Neuronal stem cell (in vitro differentiated cells): ENCODE measurements at regions not wholly inside any gene's neighbourhood (a gene's known extent, or its start where the extent isn't known, plus 50 kb on each side); places are given as distances from the start of the nearest gene placed in this dataset.

Experiments used
- DNase-seq: peaks from one replicate; pipeline ENCODE4 v3.0.0-alpha.2; 2013; ENCODE audit warnings: low spot score
- H2AFZ ChIP-seq: one replicate; pipeline ENCODE4 v1.6.1; 2013; ENCODE audit warnings: mild to moderate bottlenecking, low read length, inconsistent platforms
- H2AK5ac ChIP-seq: 2 replicates; pipeline ENCODE4 v1.6.1; 2013; ENCODE audit warnings: low read depth, mild to moderate bottlenecking, inconsistent platforms, low read length, moderate library complexity, mixed read lengths
- H2BK120ac ChIP-seq: 2 replicates; pipeline ENCODE4 v1.6.1; 2013; ENCODE audit warnings: low read depth, mild to moderate bottlenecking, inconsistent platforms, low read length, moderate library complexity, mixed read lengths
- H2BK12ac ChIP-seq: one replicate; pipeline ENCODE4 v1.6.1; 2013; ENCODE audit warnings: low read length, inconsistent platforms
- H2BK15ac ChIP-seq: 2 replicates; pipeline ENCODE4 v1.6.1; 2013; ENCODE audit warnings: mild to moderate bottlenecking, low read length, inconsistent platforms, mixed read lengths
- H2BK5ac ChIP-seq: one replicate; pipeline ENCODE4 v1.6.1; 2013; ENCODE audit warnings: inconsistent platforms, mild to moderate bottlenecking, low read length, moderate library complexity
- H3K14ac ChIP-seq: one replicate; pipeline ENCODE4 v1.6.1; 2013; ENCODE audit warnings: low read length, inconsistent platforms
- H3K18ac ChIP-seq: 2 replicates; pipeline ENCODE4 v1.6.1; 2013; ENCODE audit warnings: low read length, inconsistent platforms
- H3K23ac ChIP-seq: 2 replicates; pipeline ENCODE4 v1.6.1; 2013; ENCODE audit warnings: low read depth, mild to moderate bottlenecking, mixed read lengths, low read length, inconsistent platforms; ENCODE audit not compliant: poor library complexity
- H3K27ac ChIP-seq: replicated peaks from 3 replicates; pipeline ENCODE4 v1.5.1; 2013; ENCODE audit warnings: low read length, inconsistent platforms
- H3K27me3 ChIP-seq, 3 experiments: 2 replicates each; pipeline ENCODE4 v1.6.1; 2013; ENCODE audit warnings: low read length in 3 of 3, mild to moderate bottlenecking in 2 of 3, inconsistent platforms in 1 of 3, low read depth in 1 of 3, mixed read lengths in 1 of 3, moderate library complexity in 1 of 3; ENCODE audit not compliant: control insufficient read depth in 3 of 3, insufficient read depth in 3 of 3
- H3K36me3 ChIP-seq, 2 donors: replicated peaks in 1 of 2; 2 replicates each; pipeline ENCODE4 v1.6.1; 2013; ENCODE audit warnings: low read length in 2 of 2; ENCODE audit not compliant: control insufficient read depth in 2 of 2, insufficient read depth in 2 of 2
- H3K4ac ChIP-seq: 2 replicates; pipeline ENCODE4 v1.6.1; 2013; ENCODE audit warnings: inconsistent platforms, mild to moderate bottlenecking, low read length, moderate library complexity
- H3K4me1 ChIP-seq, 2 donors: 1 replicate in 1 of 2; 2 replicates in 1 of 2; pipeline ENCODE4 v1.6.1; 2013; ENCODE audit warnings: low read length in 2 of 2, low read depth in 1 of 2; ENCODE audit not compliant: control insufficient read depth in 2 of 2, insufficient read depth in 1 of 2
- H3K4me2 ChIP-seq: one replicate; pipeline ENCODE4 v1.6.1; 2013; ENCODE audit warnings: mild to moderate bottlenecking, low read length, inconsistent platforms; ENCODE audit not compliant: insufficient read depth, poor library complexity, severe bottlenecking
- H3K4me3 ChIP-seq, 2 donors: 2 replicates each; pipeline ENCODE4 v1.5.1; 2013; ENCODE audit warnings: low read length in 2 of 2, mild to moderate bottlenecking in 2 of 2, inconsistent platforms in 1 of 2, moderate library complexity in 1 of 2
- H3K79me1 ChIP-seq: one replicate; pipeline ENCODE4 v1.6.1; 2013; ENCODE audit warnings: low read depth, mild to moderate bottlenecking, inconsistent platforms, low read length, moderate library complexity
- H3K9ac ChIP-seq: one replicate; pipeline ENCODE4 v1.6.1; 2013; ENCODE audit warnings: mild to moderate bottlenecking, low read depth, low read length, inconsistent platforms; ENCODE audit not compliant: poor library complexity
- H3K9me3 ChIP-seq, 2 donors: replicated peaks in 1 of 2; 2 replicates each; pipeline versions ENCODE3 to v1.6.1; 2013; ENCODE audit warnings: low read length in 2 of 2, mild to moderate bottlenecking in 2 of 2, inconsistent platforms in 1 of 2, low read depth in 1 of 2, mixed read lengths in 1 of 2, moderate library complexity in 1 of 2; ENCODE audit not compliant: control insufficient read depth in 2 of 2, insufficient read depth in 1 of 2
- H4K8ac ChIP-seq: one replicate; pipeline ENCODE4 v1.6.1; 2013; ENCODE audit warnings: low read depth, mild to moderate bottlenecking, inconsistent platforms, low read length, moderate library complexity
- H4K91ac ChIP-seq: one replicate; pipeline ENCODE4 v1.6.1; 2013; ENCODE audit warnings: low read length, low read depth, mild to moderate bottlenecking, inconsistent platforms; ENCODE audit not compliant: poor library complexity
- WGBS, 2 donors: extraction: QIAGEN DNeasy Blood & Tissue Kit; methylation state at CpG; one replicate each; pipeline ENCODE4 v1.1.7; 2013; ENCODE audit warnings: missing lambda C conversion rate in 2 of 2, mixed read lengths in 1 of 2; ENCODE audit not compliant: insufficient read length in 2 of 2, insufficient replicate concordance in 1 of 2; ENCODE audit errors: extremely low coverage in 2 of 2; 5-methylcytosine and 5-hydroxymethylcytosine counted together

- H3K14ac ChIP-seq: no peak overlapping the region
- peaks cover 0 to 2% of the 10 kb centered on the region in 2 donors for H3K9me3 ChIP-seq
- no peak overlapping the region for H4K8ac ChIP-seq
- no peak overlapping the region for H2BK5ac ChIP-seq
- no peak overlapping the region for H3K4me2 ChIP-seq
- no peaks in the 10 kb centered on the region for H3K79me1 ChIP-seq
- H2BK15ac ChIP-seq: no peak overlapping the region
- peaks cover 0 to 9% of the 10 kb centered on the region in 2 donors for H3K4me1 ChIP-seq
- WGBS, 2 donors: no CpG with 5 or more reads among the region's 8 CpGs
- DNase-seq: no peak
- no peak overlapping the region for H3K18ac ChIP-seq
- H2AFZ ChIP-seq: no peak overlapping the region
- no peak overlapping the region for H4K91ac ChIP-seq
- no peaks in the 10 kb centered on the region for H3K36me3 ChIP-seq
- H2BK12ac ChIP-seq: no peak overlapping the region
- H3K4ac ChIP-seq: no peak overlapping the region
- H3K23ac ChIP-seq: no peak overlapping the region
- no peak overlapping the region for H2BK120ac ChIP-seq
- no peaks in the 10 kb centered on the region for H3K27me3 ChIP-seq
- no peak overlapping the region for H3K9ac ChIP-seq
- H3K4me3 ChIP-seq: no peak overlapping the region
- no peak overlapping the region for H2AK5ac ChIP-seq
- H3K27ac ChIP-seq: no peak overlapping the region
Measured at GRCh38 chr17:5687646-5688045, 103.3 kb upstream of the NLRP1 start.

GRCh38 chr17:5693821-5694220 lies 109.5 kb upstream of the NLRP1 start:
- H2BK120ac ChIP-seq: no peak overlapping the region
- no peaks in the 10 kb centered on the region for H3K27me3 ChIP-seq

GRCh38 chr17:5694551-5694950 lies 110.2 kb upstream of the NLRP1 start:
- Histone ChIP-seq H3K4ac (no peak overlapping the region), H3K23ac (no peak overlapping the region), H3K4me1 (peaks cover 0 to 2% of the 10 kb centered on the region in 2 donors), H3K9ac (no peak overlapping the region), H4K91ac (no peak overlapping the region), H2BK5ac (no peak overlapping the region), H2AK5ac (no peak overlapping the region), H4K8ac (no peak overlapping the region), H3K36me3 (no peaks in the 10 kb centered on the region), H2AFZ (no peak overlapping the region), H3K27me3 (no peaks in the 10 kb centered on the region), H3K14ac (no peak overlapping the region), H2BK120ac (no peak overlapping the region), H3K4me2 (no peak overlapping the region), H3K9me3 (no peaks in the 10 kb centered on the region), H3K79me1 (no peaks in the 10 kb centered on the region), H3K4me3 (no peak overlapping the region), H2BK12ac (no peak overlapping the region), H3K18ac (no peak overlapping the region), H3K27ac (no peak overlapping the region), H2BK15ac (no peak overlapping the region)
- WGBS, 2 donors: no CpG with 5 or more reads among the region's 8 CpGs
- no peak for DNase-seq

More at GRCh38 chr17:5693821-5694220, 109.5 kb upstream of the NLRP1 start:
- H3K27ac ChIP-seq: no peak overlapping the region
- H2BK5ac ChIP-seq: no peak overlapping the region
- no peak overlapping the region for H3K14ac ChIP-seq
- H3K4ac ChIP-seq: no peak overlapping the region
- DNase-seq: no peak
- no peak overlapping the region for H2AFZ ChIP-seq
- H3K4me2 ChIP-seq: no peak overlapping the region
- H3K79me1 ChIP-seq: no peaks in the 10 kb centered on the region
- no peak overlapping the region for H2BK12ac ChIP-seq
- H2BK15ac ChIP-seq: no peak overlapping the region
- H3K18ac ChIP-seq: no peak overlapping the region
- H4K91ac ChIP-seq: no peak overlapping the region
- H3K9me3 ChIP-seq: no peaks in the 10 kb centered on the region
- no peak overlapping the region for H3K9ac ChIP-seq
- no peak overlapping the region for H3K4me3 ChIP-seq
- H2AK5ac ChIP-seq: no peak overlapping the region
- H3K23ac ChIP-seq: no peak overlapping the region
- peaks cover 0 to 2% of the 10 kb centered on the region in 2 donors for H3K4me1 ChIP-seq
- no peak overlapping the region for H4K8ac ChIP-seq
- WGBS, 2 donors: no CpG with 5 or more reads among the region's 9 CpGs
- H3K36me3 ChIP-seq: no peaks in the 10 kb centered on the region

- H3K79me1 ChIP-seq: no peaks in the 10 kb centered on the region
- no peak overlapping the region for H3K23ac ChIP-seq
- H2BK5ac ChIP-seq: no peak overlapping the region
- H3K36me3 ChIP-seq: no peaks in the 10 kb centered on the region
- H2AFZ ChIP-seq: no peak overlapping the region
- DNase-seq: no peak
- no peak overlapping the region for H3K27ac ChIP-seq
- H2AK5ac ChIP-seq: no peak overlapping the region
- no peaks in the 10 kb centered on the region for H3K9me3 ChIP-seq
- WGBS, 2 donors: no CpG with 5 or more reads among the region's 3 CpGs
- H3K18ac ChIP-seq: no peak overlapping the region
- H3K4me2 ChIP-seq: no peak overlapping the region
- H3K27me3 ChIP-seq: peaks cover 0 to 4% (median 0%) of the 10 kb centered on the region in 3 experiments
- no peak overlapping the region for H2BK120ac ChIP-seq
- peaks cover 0 to 8% of the 10 kb centered on the region in 2 donors for H3K4me1 ChIP-seq
- H4K8ac ChIP-seq: no peak overlapping the region
- H4K91ac ChIP-seq: no peak overlapping the region
- H3K4me3 ChIP-seq: no peak overlapping the region
- no peak overlapping the region for H3K9ac ChIP-seq
- H2BK12ac ChIP-seq: no peak overlapping the region
- H2BK15ac ChIP-seq: no peak overlapping the region
- no peak overlapping the region for H3K14ac ChIP-seq
- H3K4ac ChIP-seq: no peak overlapping the region
Measured at GRCh38 chr17:5695480-5695879, 111.2 kb upstream of the NLRP1 start.
